Nucleus accumbens (tissue), 56 donors: ENCODE measurements at regions not wholly inside any gene's neighbourhood (a gene's known extent, or its start where the extent isn't known, plus 50 kb on each side); places are given as distances from the start of the nearest gene placed in this dataset.

Source experiments
- DNase-seq, 56 donors: peaks; one replicate each; lab custom pipeline; 2025; lab: John Stamatoyannopoulos, UW

GRCh38 chr11:19352072-19352770 is 111.5 kb upstream of the E2F8 start:
- no peak for DNase-seq

- DNase-seq, result no peak
Observed at GRCh38 chr11:19351426-19351825, 110.7 kb upstream of the E2F8 start.

- DNase-seq, result no peak
Observed at GRCh38 chr11:19350160-19350559, 109.4 kb upstream of the E2F8 start.

GRCh38 chr11:19349340-19350025 is 108.7 kb upstream of the E2F8 start:
- DNase-seq, result peak in 41 of 56 donors; percentile 9 to 63 (median 41)

GRCh38 chr11:19347911-19348310 is 107.2 kb upstream of the E2F8 start:
- no peak for DNase-seq

DNA sequence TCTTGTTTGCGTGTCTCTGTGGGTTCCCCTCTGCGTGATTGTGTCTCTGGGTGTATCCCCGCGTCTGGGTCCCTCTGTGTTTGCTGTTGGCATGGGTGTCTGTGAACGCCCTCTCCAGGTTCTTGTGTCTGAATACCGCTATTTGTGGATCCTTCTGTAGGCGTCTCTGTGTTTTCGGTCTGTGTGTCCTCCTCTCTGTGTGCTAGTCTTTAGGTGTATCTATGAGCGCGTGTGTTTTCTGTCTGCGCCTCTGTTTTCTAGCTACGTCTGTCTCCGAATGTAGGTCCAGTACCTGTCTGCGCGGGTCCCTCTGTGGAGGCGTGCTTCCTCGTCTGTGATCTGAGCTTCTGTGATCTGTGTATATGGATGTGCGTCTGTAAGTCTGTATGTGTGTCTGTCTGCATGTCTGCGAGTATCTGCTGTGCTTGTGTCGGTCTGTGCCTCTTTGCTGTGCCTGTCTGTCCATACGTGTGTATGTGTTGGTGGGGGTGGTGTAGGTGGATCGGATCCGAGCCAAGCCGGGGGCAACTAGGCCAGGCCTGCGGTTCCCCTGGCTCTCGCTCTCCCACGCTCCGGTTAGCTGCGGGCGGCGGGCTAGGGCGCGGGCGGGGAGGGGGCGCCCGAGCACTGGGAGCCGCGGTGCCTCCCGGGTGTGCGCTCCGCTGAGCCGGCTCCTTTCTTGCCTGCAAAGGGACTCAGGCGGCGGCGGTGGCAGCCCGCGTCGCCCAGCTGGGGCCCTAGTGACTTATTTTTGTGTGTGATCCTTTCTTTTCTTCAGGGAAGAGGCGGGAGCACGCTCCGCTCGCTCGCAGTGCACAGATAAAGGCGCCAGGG is 105.3 kb upstream of the E2F8 start:
- peak in 50 of 56 donors; percentile 14 to 80 (median 53) for DNase-seq

GRCh38 chr11:19345519-19345847 is 104.7 kb upstream of the E2F8 start:
- peak in 32 of 56 donors; percentile 8 to 80 (median 48) for DNase-seq

- DNase-seq, result peak in 53 of 56 donors; percentile 17 to 87 (median 66)
Observed at GRCh38 chr11:19344661-19345518, 104.1 kb upstream of the E2F8 start.

GRCh38 chr11:19342036-19342435 is 101.3 kb upstream of the E2F8 start:
- no peak for DNase-seq

- no peak for DNase-seq
Observed at GRCh38 chr11:19338375-19338774, 97.6 kb upstream of the E2F8 start.

- no peak for DNase-seq
Observed at GRCh38 chr11:19337779-19338178, 97.0 kb upstream of the E2F8 start.

GRCh38 chr11:19336331-19336730 is 95.6 kb upstream of the E2F8 start:
- DNase-seq, result no peak

DNA sequence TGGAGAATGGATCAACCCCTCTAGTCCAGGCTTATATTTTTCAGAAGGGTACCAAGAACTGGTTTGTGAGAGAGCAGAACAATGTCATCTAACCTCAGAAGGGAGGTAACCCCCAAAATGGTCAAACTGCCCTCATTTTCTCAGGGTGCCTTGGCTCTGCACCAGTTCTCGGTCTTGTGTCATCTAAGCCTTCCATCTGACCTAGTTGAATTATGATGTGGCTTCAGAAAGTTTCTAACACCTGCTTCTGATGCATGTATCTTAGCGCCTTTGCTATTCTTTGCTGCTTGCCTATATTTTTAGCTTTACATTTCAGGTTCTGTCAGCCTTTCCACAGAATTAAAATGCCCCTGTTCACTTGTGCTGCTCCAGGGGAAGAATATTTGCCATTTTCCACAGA is 91.7 kb upstream of the E2F8 start:
- no peak for DNase-seq

- DNase-seq, result no peak
Observed at GRCh38 chr11:19330416-19330815, 89.7 kb upstream of the E2F8 start.

DNA sequence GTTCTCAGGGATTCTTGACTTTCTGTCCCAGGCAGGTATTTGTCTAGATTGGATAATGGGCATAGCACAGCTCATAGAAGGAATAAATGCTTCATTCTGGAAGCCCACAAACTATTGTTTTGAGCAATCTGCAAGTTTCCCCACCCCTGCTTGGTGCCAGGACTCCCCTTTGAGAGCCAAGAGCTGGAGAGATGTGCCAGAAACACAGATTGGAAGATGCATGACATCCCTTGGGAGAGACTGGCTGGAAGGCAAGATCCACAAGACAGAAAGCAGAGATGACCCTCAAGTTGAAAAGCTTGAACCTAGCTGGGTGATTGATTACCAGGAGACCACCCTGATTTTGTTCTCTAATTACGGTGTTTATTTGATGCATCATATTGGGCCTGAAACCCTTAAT is 89.2 kb upstream of the E2F8 start:
- no peak for DNase-seq

- DNase-seq, result no peak
Observed at GRCh38 chr11:19328586-19329311, 88.0 kb upstream of the E2F8 start.

GRCh38 chr11:19327280-19327679 is 86.5 kb upstream of the E2F8 start:
- no peak for DNase-seq

- no peak for DNase-seq
Observed at GRCh38 chr11:19326499-19326898, 85.8 kb upstream of the E2F8 start.

- no peak for DNase-seq
Observed at GRCh38 chr11:19323502-19323901, 82.8 kb upstream of the E2F8 start.

DNA sequence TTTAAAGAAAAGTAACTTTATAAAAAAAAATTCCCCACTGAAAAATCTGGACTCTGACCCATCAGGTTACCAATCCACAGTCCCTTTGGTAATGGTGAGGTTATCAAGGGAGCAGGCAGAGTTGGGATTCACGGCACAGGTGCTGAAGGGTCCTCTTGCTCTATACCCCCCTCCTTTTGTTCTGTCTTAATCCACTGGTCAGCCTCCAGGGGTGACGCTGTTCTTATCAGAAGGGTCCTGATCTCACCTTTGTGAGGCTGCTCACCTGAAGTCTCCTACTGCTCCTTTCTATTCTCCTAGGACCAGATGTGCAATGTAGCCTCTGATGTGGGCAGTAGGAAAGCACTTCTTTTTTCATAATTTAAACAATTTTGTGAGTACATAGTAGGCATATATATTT is 80.6 kb upstream of the E2F8 start:
- DNase-seq, result no peak
